Astrocyte (in vitro differentiated cells and primary cell): ENCODE measurements at regions not wholly inside any gene's neighbourhood (a gene's known extent, or its start where the extent isn't known, plus 50 kb on each side); places are given as distances from the start of the nearest gene placed in this dataset.

Experiments used
- EZH2 ChIP-seq: IDR thresholded peaks from 2 replicates; pipeline ENCODE4 v1.6.1; 2012; ENCODE audit warnings: mild to moderate bottlenecking, low read length, inconsistent platforms; ENCODE audit not compliant: insufficient read depth
- TF ChIP-seq, protein P1 (sequence below): IDR thresholded peaks from 2 replicates; pipeline ENCODE4 v1.5.1; 2011; ENCODE audit warnings: low read depth, mild to moderate bottlenecking, inconsistent platforms, low read length, moderate library complexity; ENCODE audit not compliant: insufficient read depth

DNA sequence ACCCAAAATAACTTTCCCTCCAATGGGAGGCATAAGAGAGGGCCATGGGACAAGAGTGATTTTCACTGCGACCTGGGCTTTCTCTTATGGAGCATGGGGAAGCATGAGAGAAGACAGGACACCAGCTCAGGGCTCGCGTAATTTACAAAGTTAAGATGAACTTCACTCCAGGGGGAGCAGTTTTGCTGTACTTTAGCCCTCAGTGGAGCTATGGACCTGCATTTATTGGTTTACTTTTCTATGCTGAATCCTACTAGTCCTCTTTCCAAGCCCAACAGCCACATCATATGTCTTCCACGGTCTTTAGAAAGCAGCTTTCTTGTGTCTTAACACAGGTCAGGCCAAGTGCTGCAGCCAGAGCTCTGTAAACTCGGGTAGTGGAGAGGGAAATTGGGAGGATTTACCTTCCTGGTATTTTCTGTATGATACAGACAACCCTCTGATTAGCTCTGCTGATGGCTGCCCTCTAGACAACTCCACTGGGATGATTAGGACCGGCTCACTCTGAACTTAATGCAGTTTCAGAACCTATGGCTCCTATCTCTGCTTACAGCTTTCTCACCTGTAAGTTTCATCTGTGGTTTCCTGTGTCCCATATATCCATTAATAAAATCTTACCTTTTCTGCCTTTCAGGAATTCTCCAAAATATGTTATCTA is 581.0 kb upstream of the RORB start:
- no peak for TF ChIP-seq EZH2
- TF ChIP-seq, protein P1, sequence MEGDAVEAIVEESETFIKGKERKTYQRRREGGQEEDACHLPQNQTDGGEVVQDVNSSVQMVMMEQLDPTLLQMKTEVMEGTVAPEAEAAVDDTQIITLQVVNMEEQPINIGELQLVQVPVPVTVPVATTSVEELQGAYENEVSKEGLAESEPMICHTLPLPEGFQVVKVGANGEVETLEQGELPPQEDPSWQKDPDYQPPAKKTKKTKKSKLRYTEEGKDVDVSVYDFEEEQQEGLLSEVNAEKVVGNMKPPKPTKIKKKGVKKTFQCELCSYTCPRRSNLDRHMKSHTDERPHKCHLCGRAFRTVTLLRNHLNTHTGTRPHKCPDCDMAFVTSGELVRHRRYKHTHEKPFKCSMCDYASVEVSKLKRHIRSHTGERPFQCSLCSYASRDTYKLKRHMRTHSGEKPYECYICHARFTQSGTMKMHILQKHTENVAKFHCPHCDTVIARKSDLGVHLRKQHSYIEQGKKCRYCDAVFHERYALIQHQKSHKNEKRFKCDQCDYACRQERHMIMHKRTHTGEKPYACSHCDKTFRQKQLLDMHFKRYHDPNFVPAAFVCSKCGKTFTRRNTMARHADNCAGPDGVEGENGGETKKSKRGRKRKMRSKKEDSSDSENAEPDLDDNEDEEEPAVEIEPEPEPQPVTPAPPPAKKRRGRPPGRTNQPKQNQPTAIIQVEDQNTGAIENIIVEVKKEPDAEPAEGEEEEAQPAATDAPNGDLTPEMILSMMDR = peak; percentile 10
